HG02943 (cell line): ENCODE measurements at regions not wholly inside any gene's neighbourhood (a gene's known extent, or its start where the extent isn't known, plus 50 kb on each side); places are given as distances from the start of the nearest gene placed in this dataset.
A peak's percentile ranks its signal among the peaks of the same experiment; 100 is the strongest.

Experiments used
- ATAC-seq: cut with Tn5 transposase; IDR thresholded peaks from one replicate; pipeline ENCODE4 v1.9.1; 2021; ENCODE audit warnings: mild to moderate bottlenecking, low read depth, moderate library complexity; ENCODE audit not compliant: unreplicated experiment

- no peak for ATAC-seq
These were observed 493.6 kb downstream of the GADD45G start for GRCh38 chr9:90098408-90098807.

- ATAC-seq, result no peak
These were observed 494.6 kb downstream of the GADD45G start for GRCh38 chr9:90099262-90099963.

GRCh38 chr9:90100014-90100413, 495.2 kb downstream of the GADD45G start:
- ATAC-seq, result no peak

- ATAC-seq, result peak; percentile 91
These were observed 497.6 kb downstream of the GADD45G start for GRCh38 chr9:90102292-90102901.

- no peak for ATAC-seq
These were observed 499.0 kb downstream of the GADD45G start for GRCh38 chr9:90103771-90104170.

GRCh38 chr9:90105773-90106172, 501.0 kb downstream of the GADD45G start:
- ATAC-seq, result no peak

GRCh38 chr9:90107040-90107725, 502.4 kb downstream of the GADD45G start:
- no peak for ATAC-seq

GRCh38 chr9:90107726-90108655, 503.2 kb downstream of the GADD45G start:
- no peak for ATAC-seq

GRCh38 chr9:90112788-90113187, 508.0 kb downstream of the GADD45G start:
- ATAC-seq, result no peak

GRCh38 chr9:90114641-90115425, 510.0 kb downstream of the GADD45G start:
- no peak for ATAC-seq

GRCh38 chr9:90121762-90122161, 517.0 kb downstream of the GADD45G start:
- no peak for ATAC-seq

GRCh38 chr9:90124961-90125360, 517.7 kb downstream of the DIRAS2 start:
- ATAC-seq, result no peak

- ATAC-seq, result no peak
These were observed 514.7 kb downstream of the DIRAS2 start for GRCh38 chr9:90127923-90128322.

- ATAC-seq, result no peak
These were observed 513.9 kb downstream of the DIRAS2 start for GRCh38 chr9:90128587-90129190.

GRCh38 chr9:90129446-90129845, 513.2 kb downstream of the DIRAS2 start:
- ATAC-seq, result no peak

GRCh38 chr9:90131568-90131967, 511.1 kb downstream of the DIRAS2 start:
- no peak for ATAC-seq

- ATAC-seq, result no peak
These were observed 509.8 kb downstream of the DIRAS2 start for GRCh38 chr9:90132866-90133265.

GRCh38 chr9:90137801-90138200, 504.8 kb downstream of the DIRAS2 start:
- no peak for ATAC-seq

GRCh38 chr9:90140131-90140818, 502.3 kb downstream of the DIRAS2 start:
- ATAC-seq, result no peak
